ENCODE measurements at regions not wholly inside any gene's neighbourhood (a gene's known extent, or its start where the extent isn't known, plus 50 kb on each side); places are given as distances from the start of the nearest gene placed in this dataset.

DNA sequence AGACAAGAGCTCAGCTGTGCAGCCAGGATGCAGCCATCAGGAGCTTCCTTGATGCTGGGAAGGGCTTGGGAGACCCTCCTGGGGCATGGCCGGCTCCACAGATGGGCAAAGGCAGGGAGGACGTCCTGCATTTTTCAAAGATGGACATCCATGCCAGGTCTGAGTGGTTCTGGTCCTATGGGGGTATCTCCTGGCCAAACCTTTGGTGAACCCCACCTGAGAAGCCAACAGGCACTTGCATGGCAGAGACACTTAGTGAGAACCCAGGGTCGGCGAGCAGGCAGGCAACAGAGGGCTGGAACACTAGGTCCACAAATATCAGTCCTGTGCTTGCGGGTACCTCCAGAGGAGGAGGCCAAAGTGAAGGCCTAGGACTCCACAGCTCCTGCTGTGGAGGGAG is 70.0 kb downstream of the KCTD15 start:
- no peak for DNase-seq (ENCODE audit: low spot score)

DNA sequence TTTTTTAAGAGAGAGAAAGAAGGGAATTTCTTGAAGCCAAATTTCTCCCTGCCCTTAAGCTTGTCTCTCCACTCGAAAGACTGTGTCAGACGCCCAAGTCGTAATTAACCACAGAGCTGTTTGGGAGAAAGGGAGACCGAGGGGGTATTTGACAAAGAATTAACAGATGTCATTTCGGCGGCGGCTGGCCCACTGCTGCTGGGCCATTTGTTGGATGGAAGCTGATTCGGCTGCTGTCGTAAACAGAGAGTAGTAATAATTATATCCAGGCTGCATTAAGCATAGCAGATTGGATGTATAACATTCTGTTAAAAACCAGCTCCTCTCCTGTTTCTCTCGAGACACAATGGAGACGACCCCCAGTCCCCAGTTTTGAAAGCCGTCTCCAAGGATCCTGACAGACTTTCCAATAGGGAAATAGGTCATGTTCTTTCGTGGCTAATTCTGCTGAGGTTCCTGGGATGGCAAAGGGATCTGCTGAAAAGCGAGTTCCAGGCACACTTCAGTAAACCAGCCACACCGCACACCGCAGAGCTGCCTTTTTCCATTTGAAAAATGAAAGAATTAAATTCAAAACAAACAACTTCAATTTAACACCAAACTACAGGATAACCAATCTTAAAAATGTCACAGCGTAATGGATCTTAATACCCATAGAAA is 71.5 kb downstream of the KCTD15 start:
- peak; percentile 36 for DNase-seq (ENCODE audit: low spot score)

DNA sequence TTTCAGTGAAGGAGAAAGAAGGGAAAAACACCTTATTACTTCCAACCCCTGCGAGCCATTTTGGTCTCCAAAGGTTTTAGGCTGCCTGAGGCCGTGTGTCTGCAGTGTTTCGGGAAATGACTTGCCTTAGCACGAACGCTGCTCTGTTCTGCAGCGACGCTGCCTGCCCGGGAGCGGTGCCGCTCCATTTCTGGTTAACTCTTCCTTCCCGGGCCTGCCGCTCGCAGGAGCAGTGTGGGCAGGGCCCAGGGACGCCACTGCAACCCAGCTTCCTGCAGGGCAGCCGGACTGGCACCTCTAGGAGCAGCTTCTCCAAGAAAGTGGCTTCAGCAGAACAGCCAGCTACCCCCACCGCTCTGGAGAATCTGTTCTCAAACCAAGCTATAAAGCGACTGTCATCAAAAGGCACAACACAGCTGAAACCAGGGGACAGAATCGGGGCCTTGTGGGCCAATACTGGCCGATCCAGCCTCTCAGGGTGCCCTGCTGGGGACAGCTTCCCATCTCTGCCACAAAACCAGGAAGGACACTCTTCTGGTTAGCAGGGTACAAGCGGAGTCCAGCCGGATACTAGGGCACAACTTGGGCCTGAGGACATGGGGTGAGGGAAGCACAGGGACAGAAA is 72.2 kb downstream of the KCTD15 start:
- peak; percentile 67 for DNase-seq (ENCODE audit: low spot score)

DNA sequence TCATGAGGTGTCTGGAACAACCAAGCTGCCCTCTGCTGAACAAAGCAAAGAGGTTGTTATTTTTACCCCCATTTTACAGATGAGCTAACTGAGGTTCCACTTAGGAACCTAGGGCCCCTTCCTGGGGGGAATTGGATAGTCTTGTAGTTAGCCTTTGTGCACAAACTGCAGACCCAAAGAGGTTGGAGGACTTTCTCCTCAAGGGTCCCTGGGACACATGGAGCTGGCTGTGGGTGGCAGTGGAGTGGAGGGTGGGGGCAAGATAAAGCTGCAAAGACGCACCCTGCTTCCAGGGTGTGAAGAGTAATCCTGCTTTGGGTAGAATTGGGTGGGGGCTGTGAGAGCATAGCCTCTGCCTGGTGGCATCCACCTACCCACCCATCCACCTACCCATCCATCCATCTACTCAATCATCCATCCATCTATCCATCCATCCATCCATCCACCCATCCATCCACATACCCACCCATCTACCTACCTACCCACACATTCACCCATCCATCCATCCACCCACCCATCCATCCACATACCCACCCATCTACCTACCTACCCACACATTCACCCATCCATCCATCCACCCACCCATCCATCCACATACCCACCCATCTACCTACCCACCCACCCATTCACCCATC is 73.7 kb downstream of the KCTD15 start:
- DNase-seq (ENCODE audit: low spot score): peak; percentile 11

DNA sequence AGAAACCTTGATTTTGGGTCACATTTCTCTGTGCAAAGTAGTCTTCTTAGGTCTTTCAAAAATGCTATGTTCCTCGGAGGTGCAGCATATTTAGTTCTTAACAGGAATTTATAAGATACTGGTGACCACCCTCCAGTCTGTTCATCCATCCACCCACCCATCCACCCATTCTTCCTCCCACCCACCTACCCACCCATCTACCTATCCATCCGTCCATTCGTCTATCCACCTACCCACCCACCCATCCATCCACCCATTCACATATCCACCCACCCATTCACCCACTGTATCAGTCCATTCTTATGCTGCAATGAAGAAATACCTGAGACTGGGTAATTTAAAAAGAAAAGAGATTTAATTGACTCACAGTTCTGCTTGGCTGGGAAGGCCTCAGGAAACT is 74.9 kb downstream of the KCTD15 start:
- no peak for DNase-seq (ENCODE audit: low spot score)

DNA sequence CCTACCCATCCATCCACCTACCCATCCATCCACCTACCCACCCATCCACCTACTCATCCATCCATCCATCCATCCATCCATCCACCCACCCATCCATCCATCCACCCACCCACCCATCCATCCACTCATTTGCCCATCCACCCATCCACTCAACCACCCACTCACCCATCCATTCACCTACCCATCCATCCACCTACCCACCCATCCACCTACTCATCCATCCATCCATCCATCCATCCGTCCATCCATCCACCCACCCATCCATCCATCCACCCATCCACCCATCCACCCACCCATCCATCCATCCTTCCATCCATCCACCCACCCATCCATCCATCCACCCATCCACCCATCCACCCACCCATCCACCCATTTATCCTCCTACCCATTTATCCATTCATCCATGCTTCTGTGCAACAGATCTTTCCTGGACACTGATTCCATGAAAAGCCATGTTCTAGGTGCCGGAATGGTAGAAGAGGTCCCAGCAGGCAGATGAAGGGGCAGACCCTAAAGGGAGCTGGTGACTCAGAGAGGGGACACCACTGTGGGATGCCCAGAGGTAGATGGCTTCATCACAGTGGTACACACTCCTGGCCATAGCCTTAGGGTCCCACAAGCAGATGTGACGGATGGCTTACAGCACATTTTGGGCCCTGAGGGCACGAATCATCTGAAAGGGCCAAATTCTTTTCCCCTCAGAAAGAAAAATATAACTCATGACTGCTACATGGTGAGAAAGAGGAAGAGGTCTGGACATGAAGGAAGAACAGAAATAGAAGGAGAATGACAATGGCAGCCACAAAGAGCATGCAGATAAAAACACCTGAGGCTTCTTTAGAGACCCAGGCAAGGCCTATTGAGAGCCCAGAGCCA is 76.0 kb downstream of the KCTD15 start:
- DNase-seq (ENCODE audit: low spot score): peak; percentile 29

DNA sequence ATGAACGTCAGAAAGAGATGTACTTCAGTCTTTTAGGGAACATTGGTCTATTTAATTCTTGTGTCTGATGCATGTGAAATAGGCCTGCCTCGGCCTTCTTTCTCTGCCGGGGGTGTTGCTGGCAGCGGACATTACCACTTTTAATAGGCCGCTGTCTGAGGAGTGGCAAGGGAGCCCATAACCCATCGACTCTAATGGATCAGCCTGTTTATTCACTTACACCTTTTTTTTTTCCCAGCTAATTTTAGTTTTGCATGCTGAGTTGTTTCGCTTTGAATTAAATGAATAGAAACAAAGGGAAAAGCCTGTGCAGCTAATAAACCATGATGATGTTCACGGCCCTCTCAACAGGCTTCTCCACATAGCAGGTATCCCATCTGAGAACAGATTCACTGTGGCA is 78.4 kb downstream of the KCTD15 start:
- DNase-seq (ENCODE audit: low spot score): no peak

DNA sequence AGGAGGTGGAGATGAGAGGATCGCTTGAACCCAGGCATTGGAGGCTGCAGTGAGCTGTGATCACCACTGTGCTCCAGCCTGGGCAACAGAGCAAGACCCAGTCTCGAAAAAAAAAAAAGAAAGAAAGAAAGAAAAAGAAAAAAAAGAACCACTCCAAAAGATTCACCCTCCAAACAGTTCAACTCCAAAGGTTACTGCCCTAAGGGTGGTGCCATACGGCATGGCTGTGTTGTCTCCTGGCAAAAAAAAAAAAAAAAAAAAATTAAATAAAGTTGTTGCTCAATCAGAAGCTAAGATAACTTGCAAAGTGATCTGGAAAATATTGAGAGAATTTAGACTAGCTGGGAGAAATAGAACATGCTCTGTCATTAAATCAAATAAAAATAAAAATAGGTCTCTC is 79.5 kb downstream of the KCTD15 start:
- DNase-seq (ENCODE audit: low spot score): no peak

DNA sequence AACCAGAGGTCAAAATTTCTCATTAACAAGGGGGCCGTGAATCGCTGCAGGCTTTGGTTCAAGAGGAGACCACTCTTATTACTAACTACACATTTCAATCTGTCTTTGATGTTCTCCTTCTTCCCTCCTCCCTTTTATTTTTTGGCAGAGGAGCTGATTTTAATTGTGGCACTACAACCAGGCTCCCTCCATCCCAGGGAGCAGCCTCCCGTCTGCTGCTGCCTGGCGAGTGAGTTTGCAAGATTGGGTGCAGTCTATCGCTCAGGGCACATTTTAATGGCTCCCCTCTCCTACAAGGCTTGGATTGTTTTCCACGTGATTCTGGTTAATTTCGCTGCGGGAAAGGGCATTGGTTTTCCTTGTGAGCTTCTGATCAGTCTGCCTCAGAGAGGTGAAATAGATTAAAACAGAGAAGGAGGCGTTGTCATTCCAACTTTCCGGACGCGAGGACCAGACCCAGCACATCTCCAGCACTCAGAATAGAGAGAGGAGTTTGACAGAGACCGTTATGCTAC is 81.4 kb downstream of the KCTD15 start:
- DNase-seq (ENCODE audit: low spot score): no peak

DNA sequence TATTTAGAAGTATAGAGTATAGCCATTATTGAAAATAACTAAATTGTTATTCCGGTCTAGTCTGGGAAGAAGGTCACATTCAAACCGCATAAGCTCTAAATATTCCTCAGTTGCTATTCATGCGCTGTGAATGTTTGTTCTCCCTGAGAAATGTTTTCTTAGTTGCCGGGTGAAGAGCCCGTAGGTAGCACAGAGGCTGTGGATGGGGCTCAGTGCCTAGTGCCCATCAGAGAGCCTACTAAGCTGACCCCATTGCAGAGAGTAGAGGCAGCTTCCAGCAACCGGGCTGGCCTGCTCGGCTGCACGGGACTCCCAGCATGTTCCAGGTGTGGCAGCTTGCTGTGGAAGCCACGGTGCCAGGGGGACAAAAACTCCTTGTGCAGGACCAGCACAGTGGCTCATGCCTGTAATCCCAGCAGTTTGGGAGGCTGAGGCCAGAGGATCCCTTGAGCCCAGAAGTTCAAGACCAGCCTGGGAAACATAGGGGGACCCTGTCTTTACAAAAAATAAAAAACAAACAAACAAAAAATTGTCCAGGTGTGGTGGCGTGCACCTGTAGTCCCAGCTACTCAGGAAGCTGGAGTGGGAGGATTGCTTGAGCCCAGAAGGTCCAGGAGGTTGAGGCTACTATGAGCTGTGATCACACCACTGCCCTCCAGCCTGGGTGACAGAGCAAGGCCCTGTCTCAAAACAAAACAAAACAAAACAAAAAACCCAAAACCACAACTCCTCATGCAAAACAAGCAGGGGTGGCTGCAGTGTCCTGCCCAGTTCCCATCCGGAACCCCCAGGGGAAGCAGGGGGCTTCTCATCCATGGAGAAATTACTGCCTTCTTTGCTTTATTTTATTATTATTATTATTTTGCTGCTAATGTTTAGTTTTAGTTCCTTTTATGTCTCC is 82.5 kb downstream of the KCTD15 start:
- no peak for DNase-seq (ENCODE audit: low spot score)

DNA sequence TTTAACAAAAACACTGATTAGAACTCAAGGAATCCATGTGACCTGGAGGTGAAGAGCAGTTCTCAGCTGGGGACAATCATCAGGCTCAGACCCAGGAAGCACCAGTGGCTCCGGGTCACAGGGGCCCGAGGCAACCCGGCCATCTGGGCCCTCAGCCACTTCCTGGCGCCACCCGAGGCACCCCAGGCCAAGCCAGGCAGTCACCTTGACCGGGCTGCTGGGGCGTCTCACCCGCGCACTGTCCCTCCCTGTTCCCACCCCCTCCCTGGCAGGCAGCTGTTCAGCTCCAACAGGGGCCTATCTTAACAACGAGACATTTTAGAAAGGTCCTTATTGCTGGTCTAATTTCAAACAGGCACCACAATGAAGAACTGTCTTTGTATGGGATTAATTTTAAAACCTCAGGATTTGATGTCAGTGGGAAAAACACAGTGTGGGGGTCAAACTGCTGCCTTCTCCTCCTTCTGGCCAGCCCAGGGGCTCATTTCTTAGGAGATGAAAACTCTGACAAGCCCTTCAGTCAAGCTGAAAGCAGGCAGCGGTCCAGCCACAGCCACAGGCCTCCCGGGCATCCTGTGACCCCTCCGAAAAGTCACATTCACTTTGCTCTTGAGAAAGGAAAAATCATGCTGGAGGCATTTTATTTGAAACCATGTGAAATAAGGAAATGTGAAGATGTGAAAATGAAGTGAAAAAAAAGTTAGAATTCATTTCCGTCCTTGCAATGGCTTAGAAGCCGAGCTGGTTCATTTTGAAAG is 83.3 kb downstream of the KCTD15 start:
- no peak for DNase-seq (ENCODE audit: low spot score)

DNA sequence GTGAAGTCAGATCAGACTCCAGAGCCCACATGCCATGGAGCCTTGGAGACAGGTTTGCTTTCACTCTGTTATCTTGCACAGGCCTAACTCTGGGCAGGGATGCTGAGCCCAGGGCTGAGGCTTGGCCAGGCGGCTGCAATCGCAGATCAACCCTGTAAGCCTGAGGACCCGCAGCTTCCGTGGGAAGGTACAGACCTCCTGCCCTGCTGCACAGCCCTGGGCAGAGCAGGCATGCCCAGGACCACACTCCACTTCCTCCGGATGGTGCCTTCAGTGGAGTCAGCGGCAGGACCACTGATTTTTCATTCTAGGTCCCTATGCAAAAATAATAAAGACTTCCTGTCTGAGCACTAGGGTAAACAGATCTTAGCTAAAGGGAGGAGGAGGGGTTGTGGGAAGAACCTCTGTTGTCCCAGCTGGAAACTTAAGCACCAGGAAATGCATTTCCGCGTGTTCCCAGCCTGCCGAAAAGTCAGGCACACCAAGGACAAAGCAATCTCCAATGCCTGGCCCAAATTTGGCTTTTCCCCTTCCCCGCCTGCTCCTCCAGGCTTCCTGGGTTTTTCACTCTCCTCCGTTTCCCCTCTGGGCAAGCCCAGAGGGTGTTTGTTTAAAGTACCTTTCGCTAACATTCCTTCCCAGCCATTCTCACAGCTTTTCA is 87.3 kb downstream of the KCTD15 start:
- no peak for DNase-seq (ENCODE audit: low spot score)

DNA sequence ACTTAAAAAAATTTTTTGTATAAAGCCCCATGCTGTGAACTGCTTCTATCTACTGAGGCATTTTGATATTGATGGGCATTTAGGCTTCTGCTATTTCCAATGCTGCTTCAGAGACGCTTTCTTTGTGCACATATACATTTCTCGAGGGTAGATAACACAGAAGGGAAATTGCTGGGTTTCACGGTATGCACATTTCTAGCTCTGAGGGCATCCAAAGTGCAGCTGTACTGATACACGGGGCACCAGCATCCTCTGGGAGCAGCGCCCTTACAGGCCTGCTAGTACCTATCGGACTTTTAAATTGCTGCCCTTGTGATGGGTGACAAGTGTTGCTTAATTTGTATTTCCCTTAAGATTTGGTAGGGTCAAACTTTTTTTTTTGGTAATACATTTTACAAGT is 88.6 kb downstream of the KCTD15 start:
- DNase-seq (ENCODE audit: low spot score): no peak

DNA sequence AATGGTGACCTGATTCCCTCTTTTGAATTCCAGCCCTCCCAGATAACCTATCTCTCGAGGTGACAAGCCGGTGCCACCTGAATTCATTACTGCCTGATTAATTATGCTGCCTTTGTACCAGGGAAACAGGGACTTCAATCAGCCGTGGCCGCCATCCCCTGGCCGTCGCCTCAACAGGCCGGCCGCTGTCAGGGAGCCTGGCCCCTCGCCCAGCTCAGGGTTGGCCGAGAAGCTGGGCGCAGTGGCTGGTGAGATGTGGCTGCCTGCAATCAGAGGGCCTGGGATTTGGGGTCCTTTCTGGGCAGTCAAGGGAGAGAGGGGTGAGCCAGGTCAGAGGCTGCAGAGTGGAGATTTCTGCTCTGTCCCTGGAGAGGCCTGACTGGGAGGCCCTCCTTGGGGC is 91.2 kb downstream of the KCTD15 start:
- DNase-seq (ENCODE audit: low spot score): no peak

DNA sequence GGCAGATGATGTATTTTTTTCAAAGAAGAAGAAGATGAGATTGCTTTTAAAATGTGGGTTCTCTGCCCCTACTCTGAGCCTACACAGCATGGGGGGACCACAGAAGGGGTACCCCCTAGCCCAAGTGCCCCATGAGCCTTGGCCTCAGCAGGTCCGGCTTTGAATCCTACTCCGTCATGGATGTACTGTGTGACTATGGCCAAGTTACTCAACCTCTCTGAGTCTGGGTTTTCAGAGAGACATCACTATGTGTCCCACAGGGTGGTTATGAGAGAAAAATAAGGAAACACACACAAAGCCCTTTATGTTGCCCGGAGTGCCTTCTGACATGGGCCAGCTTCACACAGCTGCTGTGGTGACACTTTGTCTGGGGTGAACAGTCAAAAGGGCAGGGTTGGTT is 92.0 kb downstream of the KCTD15 start:
- DNase-seq (ENCODE audit: low spot score): no peak

DNA sequence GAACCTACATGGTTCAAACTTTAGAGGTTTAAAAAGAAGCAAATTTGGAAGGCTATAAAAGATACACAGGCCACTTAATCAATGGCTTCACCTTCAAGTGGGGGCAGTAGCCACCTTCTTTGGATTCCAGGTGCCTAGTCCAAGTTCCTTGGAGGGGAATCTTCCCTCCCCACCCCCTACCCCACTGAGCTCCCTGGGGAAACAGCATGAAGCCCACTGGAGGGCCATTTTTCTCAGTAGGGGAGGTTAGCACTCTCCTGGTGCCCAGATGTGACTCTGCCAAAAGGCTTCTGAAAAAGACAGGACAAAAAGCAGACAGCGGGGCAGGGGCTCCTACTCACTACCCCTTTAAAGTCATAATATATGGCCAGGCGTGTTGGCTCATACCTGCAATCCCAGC is 93.9 kb downstream of the KCTD15 start:
- DNase-seq (ENCODE audit: low spot score): no peak

DNA sequence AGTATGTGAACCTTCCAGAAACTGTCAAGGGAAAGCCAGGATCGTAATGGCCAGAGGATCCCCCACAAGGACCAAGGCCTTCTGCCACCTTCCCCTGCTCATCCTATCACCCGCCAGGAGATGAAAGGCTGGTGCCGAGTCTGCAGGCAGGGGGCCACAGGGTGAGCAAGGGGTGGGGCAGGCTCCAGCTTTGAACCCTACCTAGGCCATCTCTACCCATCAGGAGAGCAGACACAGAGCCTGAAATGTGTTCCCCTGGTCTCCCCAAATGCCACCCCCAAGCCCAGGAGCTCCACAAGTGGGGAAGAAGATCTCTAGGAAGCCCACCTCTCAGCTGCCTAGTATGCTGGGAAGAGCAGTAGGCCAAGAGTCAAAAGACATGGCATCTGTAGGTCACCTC is 95.1 kb downstream of the KCTD15 start:
- DNase-seq (ENCODE audit: low spot score): no peak

DNA sequence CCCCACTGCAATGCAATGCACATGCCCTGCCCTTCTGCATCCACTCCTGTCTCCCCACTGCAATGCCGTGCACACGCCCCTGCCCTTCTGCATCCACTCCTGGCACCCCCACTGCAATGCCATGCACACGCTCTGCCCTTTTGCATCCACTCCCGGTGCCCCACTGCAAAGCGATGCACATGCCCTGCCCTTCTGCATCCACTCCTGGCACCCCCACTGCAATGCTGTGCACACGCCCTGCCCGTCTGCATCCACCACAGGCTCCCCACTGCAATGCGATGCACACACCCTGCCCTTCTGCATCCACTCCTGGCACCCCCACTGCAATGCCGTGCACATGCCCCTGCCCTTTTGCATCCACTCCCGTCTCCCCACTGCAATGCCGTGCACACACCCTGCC is 98.1 kb downstream of the KCTD15 start:
- DNase-seq (ENCODE audit: low spot score): no peak

DNA sequence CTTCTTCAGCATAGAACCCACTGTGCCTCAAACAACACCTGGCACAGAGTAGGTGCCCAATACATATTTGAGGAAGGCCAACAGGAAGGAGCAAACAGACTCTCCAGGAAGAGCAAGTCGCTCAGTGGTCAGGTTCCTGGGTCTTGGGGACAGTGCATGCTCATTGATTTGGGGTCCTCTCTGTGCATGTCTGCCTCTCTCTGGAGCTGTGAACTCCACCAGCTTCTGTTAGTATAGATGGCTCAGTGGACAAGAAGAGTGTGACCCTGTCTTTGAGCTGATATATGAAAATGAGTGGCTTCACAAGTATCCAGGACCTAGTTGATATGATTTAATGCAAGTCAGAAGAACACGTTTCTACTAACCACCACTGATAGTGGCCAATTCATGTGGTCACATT is 98.7 kb downstream of the KCTD15 start:
- DNase-seq (ENCODE audit: low spot score): no peak

DNA sequence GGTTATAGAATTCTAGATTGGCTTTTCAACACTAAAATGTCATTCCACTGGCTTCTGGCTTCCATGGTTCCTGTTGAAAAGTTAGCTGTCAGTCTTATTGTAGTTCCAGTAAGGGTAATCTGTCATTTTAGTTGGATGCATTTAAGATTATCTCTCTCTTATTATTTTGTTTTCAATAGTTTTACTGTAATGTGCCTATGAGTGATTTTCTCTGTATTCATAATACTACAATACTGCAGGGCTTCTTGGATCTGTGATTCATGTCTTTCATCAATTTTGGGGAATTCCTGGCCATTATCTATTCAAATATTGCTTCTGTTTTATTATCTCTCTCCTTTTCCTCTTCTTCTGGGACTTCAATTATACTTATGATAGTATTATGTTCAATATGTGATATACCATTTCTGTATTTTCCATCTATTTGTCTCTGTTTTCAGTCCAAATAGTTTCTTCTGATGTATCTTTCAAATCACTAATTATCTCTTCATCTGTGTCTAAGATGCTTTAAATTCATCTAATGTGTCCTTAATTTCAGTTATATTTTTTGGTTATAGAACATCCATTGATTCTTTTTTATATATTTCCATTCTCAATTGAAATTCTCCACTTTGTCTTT is 101.5 kb downstream of the KCTD15 start:
- DNase-seq (ENCODE audit: low spot score): no peak
